ENCODE measurements at regions not wholly inside any gene's neighbourhood (a gene's known extent, or its start where the extent isn't known, plus 50 kb on each side); places are given as distances from the start of the nearest gene placed in this dataset.

- TF ChIP-seq, protein P1, sequence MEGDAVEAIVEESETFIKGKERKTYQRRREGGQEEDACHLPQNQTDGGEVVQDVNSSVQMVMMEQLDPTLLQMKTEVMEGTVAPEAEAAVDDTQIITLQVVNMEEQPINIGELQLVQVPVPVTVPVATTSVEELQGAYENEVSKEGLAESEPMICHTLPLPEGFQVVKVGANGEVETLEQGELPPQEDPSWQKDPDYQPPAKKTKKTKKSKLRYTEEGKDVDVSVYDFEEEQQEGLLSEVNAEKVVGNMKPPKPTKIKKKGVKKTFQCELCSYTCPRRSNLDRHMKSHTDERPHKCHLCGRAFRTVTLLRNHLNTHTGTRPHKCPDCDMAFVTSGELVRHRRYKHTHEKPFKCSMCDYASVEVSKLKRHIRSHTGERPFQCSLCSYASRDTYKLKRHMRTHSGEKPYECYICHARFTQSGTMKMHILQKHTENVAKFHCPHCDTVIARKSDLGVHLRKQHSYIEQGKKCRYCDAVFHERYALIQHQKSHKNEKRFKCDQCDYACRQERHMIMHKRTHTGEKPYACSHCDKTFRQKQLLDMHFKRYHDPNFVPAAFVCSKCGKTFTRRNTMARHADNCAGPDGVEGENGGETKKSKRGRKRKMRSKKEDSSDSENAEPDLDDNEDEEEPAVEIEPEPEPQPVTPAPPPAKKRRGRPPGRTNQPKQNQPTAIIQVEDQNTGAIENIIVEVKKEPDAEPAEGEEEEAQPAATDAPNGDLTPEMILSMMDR (IDR thresholded peaks at IDR 0.05; ENCODE audit: low read depth, low read length) = no peak
- TF ChIP-seq EZH2phosphoT487 (IDR thresholded peaks at IDR 0.05; ENCODE audit: low read depth) = no peak
Measured at GRCh38 chr13:20301015-20301402, 68.9 kb upstream of the GJB6 start.
